ENCODE measurements at regions not wholly inside any gene's neighbourhood (a gene's known extent, or its start where the extent isn't known, plus 50 kb on each side); places are given as distances from the start of the nearest gene placed in this dataset.

- CTCF ChIA-PET: no interaction called here
- no peak overlapping the region for H2AFZ ChIP-seq (ENCODE audit: low read depth)
- no peak overlapping the region for H3K4me3 ChIP-seq (ENCODE audit: low read depth in 2 of 2, low read length in 1 of 2)
- H3K79me2 ChIP-seq (ENCODE audit: insufficient read depth): no peaks in the 10 kb centered on the region
- no peaks in the 10 kb centered on the region; a peak in 1 of 4 replicates for H3K4me1 ChIP-seq (ENCODE audit: control insufficient read depth in 1 of 2, insufficient read depth in 2 of 2, low read depth in 1 of 2, low read length in 1 of 2)
- H3F3A ChIP-seq (replicated peaks; ENCODE audit: insufficient read depth): no peaks in the 10 kb centered on the region
- H3K36me3 ChIP-seq (replicated peaks in 1 of 2; ENCODE audit: control insufficient read depth in 1 of 2, insufficient read depth in 2 of 2, low read length in 1 of 2): no peaks in the 10 kb centered on the region
- no peak overlapping the region for H3K4me2 ChIP-seq
- WGBS (ENCODE audit: low lambda C conversion rate): 94% methylated on average over 1 of the region's 1 CpG
- TF ChIP-seq REST (IDR thresholded peaks at IDR 0.05; ENCODE audit: low read depth, low read length) (no peak), MXI1 (IDR thresholded peaks at IDR 0.05; ENCODE audit: low read depth, low read length) (no peak), NRF1 (IDR thresholded peaks at IDR 0.05; ENCODE audit: low read depth, low read length) (no peak)
- H3K9ac ChIP-seq: no peak overlapping the region
- H3K27ac ChIP-seq (ENCODE audit: low read depth in 2 of 2, low read length in 1 of 2): no peak overlapping the region
- no peaks in the 10 kb centered on the region for H3K9me2 ChIP-seq
- POLR2A ChIA-PET: no interaction called here
- no peaks in the 10 kb centered on the region for H3K9me3 ChIP-seq
- no peaks in the 10 kb centered on the region for H4K20me1 ChIP-seq (ENCODE audit: insufficient read depth)
- no peaks in the 10 kb centered on the region for H3K27me3 ChIP-seq (ENCODE audit: insufficient read depth)
- DNase-seq: no peak
Observed at GRCh38 chr11:91823252-91823830, 401.3 kb upstream of the FAT3 start.

- H3K9ac ChIP-seq: no peak overlapping the region
- H3K4me3 ChIP-seq (ENCODE audit: low read depth in 2 of 2, low read length in 1 of 2): no peak overlapping the region
- H3K4me2 ChIP-seq: no peak overlapping the region
- H2AFZ ChIP-seq (ENCODE audit: low read depth): no peak overlapping the region
- DNase-seq: no peak
- CTCF ChIA-PET: no interaction called here
- 84% methylated on average over 8 of the region's 8 CpGs for WGBS (ENCODE audit: low lambda C conversion rate)
- no peak for TF ChIP-seq GATA2 (CRISPR knock-in tag; IDR thresholded peaks at IDR 0.05)
- no peak for TF ChIP-seq FOXM1 (IDR thresholded peaks at IDR 0.05; ENCODE audit: low read depth)
- TF ChIP-seq ZBTB33 (IDR thresholded peaks at IDR 0.05; ENCODE audit: borderline replicate concordance, low read depth): no peak
- TF ChIP-seq GABPA (IDR thresholded peaks at IDR 0.05; ENCODE audit: low read depth): no peak
- no peaks in the 10 kb centered on the region; a peak in 1 of 4 replicates for H3K4me1 ChIP-seq (ENCODE audit: control insufficient read depth in 1 of 2, insufficient read depth in 2 of 2, low read depth in 1 of 2, low read length in 1 of 2)
- H4K20me1 ChIP-seq (ENCODE audit: insufficient read depth): no peaks in the 10 kb centered on the region
- H3K36me3 ChIP-seq (replicated peaks in 1 of 2; ENCODE audit: control insufficient read depth in 1 of 2, insufficient read depth in 2 of 2, low read length in 1 of 2): no peaks in the 10 kb centered on the region
- H3K27me3 ChIP-seq (ENCODE audit: insufficient read depth): no peaks in the 10 kb centered on the region
- no peak overlapping the region for H3K27ac ChIP-seq (ENCODE audit: low read depth in 2 of 2, low read length in 1 of 2)
- POLR2A ChIA-PET: no interaction called here
- H3K9me3 ChIP-seq: no peaks in the 10 kb centered on the region
- H3K9me2 ChIP-seq: no peaks in the 10 kb centered on the region
- H3K79me2 ChIP-seq (ENCODE audit: insufficient read depth): no peaks in the 10 kb centered on the region
- no peaks in the 10 kb centered on the region for H3F3A ChIP-seq (replicated peaks; ENCODE audit: insufficient read depth)
Observed at GRCh38 chr11:91822805-91823204, 401.8 kb upstream of the FAT3 start.

Measured in SK-N-SH (cell line).